GM12878 (cell line): ENCODE measurements at regions not wholly inside any gene's neighbourhood (a gene's known extent, or its start where the extent isn't known, plus 50 kb on each side); places are given as distances from the start of the nearest gene placed in this dataset.

Source experiments
- ATAC-seq: fragments of 200-7000 bp; cut with Tn5 transposase; 3 replicates; pipeline ENCODE4 v1.9.1; 2020; ENCODE audit warnings: mild to moderate bottlenecking, moderate library complexity
- BruUV-seq: library from RNA; stranded (reverse); fragments of 400-500 nt; replicated peaks from 2 replicates; lab custom pipeline; 2021; lab: Mats Ljungman, UMichigan
- CTCF ChIA-PET: fragments of 300-600 bp; sonication (Branson Sonifier 250); formaldehyde crosslinking; extraction: SDS; loops from one replicate; lab custom pipeline; 2021; ENCODE audit warnings: inconsistent platforms; lab: Yijun Ruan, JAX
- POLR2A ChIA-PET: fragments of 350-600 bp; formaldehyde crosslinking; extraction: SDS; loops from one replicate; lab custom pipeline; 2021; ENCODE audit warnings: inconsistent platforms; lab: Charles Lee
- RAD21 ChIA-PET: fragments of 300-600 bp; sonication (Branson Sonifier 250); formaldehyde crosslinking; loops from one replicate; lab custom pipeline; 2023; ENCODE audit warnings: antibody characterized with exemption; ENCODE audit not compliant: unreplicated experiment; lab: Charles Lee
- SMC1A ChIA-PET: fragments of 300-600 bp; sonication (Branson Sonifier 250); formaldehyde crosslinking; loops from one replicate; lab custom pipeline; 2023; ENCODE audit not compliant: unreplicated experiment, uncharacterized antibody; lab: Charles Lee
- DNase-seq: peaks from one replicate; pipeline ENCODE4 v3.0.0-alpha.2; 2011; ENCODE audit warnings: low read depth, low spot score
- FAIRE-seq: peaks from 3 replicates; lab custom pipeline; 2011; peaks lifted over from hg19 to GRCh38; lab: Jason Lieb, UNC
- H2AFZ ChIP-seq: 2 replicates; pipeline ENCODE4 v1.6.0; 2011; ENCODE audit warnings: low read depth, low read length, control low read depth; ENCODE audit not compliant: control insufficient read depth
- H3K27ac ChIP-seq: 2 replicates; pipeline ENCODE4 v1.5.1; 2011; ENCODE audit warnings: control low read depth; ENCODE audit not compliant: control insufficient read depth, insufficient read depth
- H3K27me3 ChIP-seq, 2 experiments: replicated peaks in 1 of 2; 2 replicates each; pipeline versions ENCODE4 v1.6.0 to v1.6.1; 2011; ENCODE audit warnings: low read length in 1 of 2; ENCODE audit not compliant: control insufficient read depth in 2 of 2, insufficient read depth in 2 of 2
- H3K36me3 ChIP-seq, 2 experiments: 2 replicates each; pipeline ENCODE4 v1.5.1; 2011; ENCODE audit warnings: low read length in 1 of 2; ENCODE audit not compliant: control insufficient read depth in 2 of 2, insufficient read depth in 2 of 2
- H3K4me1 ChIP-seq: 2 replicates; pipeline ENCODE4 v1.6.1; 2011; ENCODE audit warnings: mild to moderate bottlenecking, low read length, moderate library complexity, mixed read lengths; ENCODE audit not compliant: control insufficient read depth, insufficient read depth
- H3K4me2 ChIP-seq: 2 replicates; pipeline ENCODE4 v1.6.0; 2011; ENCODE audit warnings: control low read depth; ENCODE audit not compliant: control insufficient read depth, insufficient read depth
- H3K4me3 ChIP-seq: fragments of 200-600 bp; sonication (generic); 2 replicates; pipeline ENCODE4 v1.5.1; 2016
- H3K79me2 ChIP-seq: 2 replicates; pipeline ENCODE4 v1.6.0; 2011; ENCODE audit warnings: low read length; ENCODE audit not compliant: control insufficient read depth, insufficient read depth
- H3K9ac ChIP-seq: 2 replicates; pipeline ENCODE4 v1.8.0; 2011; ENCODE audit warnings: low read length, control low read depth, mixed read lengths; ENCODE audit not compliant: control insufficient read depth, insufficient read depth
- H3K9me3 ChIP-seq: replicated peaks from 3 replicates; pipeline ENCODE4 v1.5.1; 2011; ENCODE audit warnings: mild to moderate bottlenecking, low read length; ENCODE audit not compliant: control insufficient read depth, insufficient read depth
- H4K20me1 ChIP-seq: 2 replicates; pipeline ENCODE4 v1.6.0; 2011; ENCODE audit not compliant: control insufficient read depth, insufficient read depth
- ATF7 ChIP-seq: fragments of 450-650 bp; IDR thresholded peaks from 2 replicates; pipeline ENCODE4 v1.6.1; 2016; ENCODE audit warnings: low read depth, mild to moderate bottlenecking
- BHLHE40 ChIP-seq, 2 experiments: fragments of 450-650 bp in 1 of 2; IDR thresholded peaks; 2 replicates each; pipeline ENCODE4 v1.6.1; 2011 to 2017; ENCODE audit warnings: low read depth in 2 of 2, borderline replicate concordance in 1 of 2, improper control_type of control experiment in 1 of 2, low read length in 1 of 2, mild to moderate bottlenecking in 1 of 2
- BMI1 ChIP-seq: fragments of 450-650 bp; IDR thresholded peaks from 2 replicates; pipeline ENCODE4 v1.6.1; 2016; ENCODE audit warnings: mild to moderate bottlenecking, moderate library complexity, borderline replicate concordance
- ESRRA ChIP-seq: IDR thresholded peaks from 2 replicates; pipeline ENCODE4 v1.6.1; 2012; ENCODE audit warnings: mild to moderate bottlenecking, low read length, improper control_type of control experiment
- GATAD2B ChIP-seq: fragments of 450-650 bp; conservative IDR thresholded peaks from 2 replicates; pipeline ENCODE4 v1.6.1; 2017; ENCODE audit warnings: low read depth, mild to moderate bottlenecking, moderate library complexity
- HDGF ChIP-seq: fragments of 450-650 bp; IDR thresholded peaks from 2 replicates; pipeline ENCODE4 v1.6.1; 2016; ENCODE audit warnings: antibody characterized with exemption
- NBN ChIP-seq: fragments of 450-650 bp; IDR thresholded peaks from 2 replicates; pipeline ENCODE4 v1.6.1; 2016
- NFYB ChIP-seq: IDR thresholded peaks from 2 replicates; pipeline ENCODE4 v1.6.1; 2011; ENCODE audit warnings: low read depth, mild to moderate bottlenecking, low read length, improper control_type of control experiment, moderate library complexity; ENCODE audit not compliant: insufficient read depth
- POLR2AphosphoS2 ChIP-seq: IDR thresholded peaks from 2 replicates; pipeline ENCODE4 v1.6.1; 2011; ENCODE audit warnings: low read depth, mild to moderate bottlenecking, low read length, improper control_type of control experiment, moderate library complexity
- SMAD1 ChIP-seq: fragments of 450-650 bp; IDR thresholded peaks from 2 replicates; pipeline ENCODE4 v1.6.1; 2018; ENCODE audit warnings: mild to moderate bottlenecking, low read depth; ENCODE audit not compliant: partially characterized antibody
- SUPT20H ChIP-seq: IDR thresholded peaks from 2 replicates; pipeline ENCODE4 v1.6.1; 2011; ENCODE audit warnings: low read depth, mild to moderate bottlenecking, low read length, moderate library complexity, borderline replicate concordance; ENCODE audit not compliant: control insufficient read depth
- TCF3 ChIP-seq: IDR thresholded peaks from 2 replicates; pipeline ENCODE4 v1.6.1; 2012; ENCODE audit warnings: low read depth, mild to moderate bottlenecking, low read length, borderline replicate concordance; ENCODE audit not compliant: insufficient read depth
- TCF7 ChIP-seq: IDR thresholded peaks from 2 replicates; pipeline ENCODE4 v1.6.1; 2014; ENCODE audit warnings: antibody characterized with exemption, borderline replicate concordance
- YBX1 ChIP-seq: fragments of 450-650 bp; IDR thresholded peaks from 2 replicates; pipeline ENCODE4 v1.6.1; 2016; ENCODE audit warnings: antibody characterized with exemption
- WGBS: methylation state at CpG from one replicate; pipeline ENCODE4 v1.1.6; 2016; ENCODE audit warnings: low lambda C conversion rate; ENCODE audit not compliant: insufficient replicate concordance, insufficient coverage; ENCODE audit errors: missing lambda C conversion rate; 5-methylcytosine and 5-hydroxymethylcytosine counted together
- in situ Hi-C: fragments of 300-500 bp; cut with MboI; formaldehyde crosslinking; loops from 9 replicates; pipeline ENCODE4 v1.14.3; 2018; ENCODE audit warnings: mixed read lengths
- intact Hi-C: fragments of 100-400 bp; cut with micrococcal nuclease; formaldehyde crosslinking; loops from one replicate; pipeline ENCODE4 v1.14.2; 2022; ENCODE audit not compliant: unreplicated experiment
- TF ChIP-seq, protein P1 (sequence below): IDR thresholded peaks from 2 replicates; pipeline ENCODE4 v1.6.1; 2011; ENCODE audit warnings: low read depth, low read length, improper control_type of control experiment, borderline replicate concordance
- TF ChIP-seq, protein P2 (sequence below): fragments of 450-650 bp; formaldehyde crosslinking; IDR thresholded peaks from 2 replicates; pipeline ENCODE4 v1.4.0; 2022; ENCODE audit warnings: mild to moderate bottlenecking, moderate library complexity
- TF ChIP-seq, protein P3 (sequence below): fragments of 450-650 bp; conservative IDR thresholded peaks from 2 replicates; pipeline ENCODE4 v1.6.1; 2017; ENCODE audit warnings: mild to moderate bottlenecking, moderate library complexity
- TF ChIP-seq, protein P4 (sequence below): fragments of 450-650 bp; IDR thresholded peaks from 2 replicates; pipeline ENCODE4 v1.6.1; 2016; ENCODE audit warnings: mild to moderate bottlenecking

DNA sequence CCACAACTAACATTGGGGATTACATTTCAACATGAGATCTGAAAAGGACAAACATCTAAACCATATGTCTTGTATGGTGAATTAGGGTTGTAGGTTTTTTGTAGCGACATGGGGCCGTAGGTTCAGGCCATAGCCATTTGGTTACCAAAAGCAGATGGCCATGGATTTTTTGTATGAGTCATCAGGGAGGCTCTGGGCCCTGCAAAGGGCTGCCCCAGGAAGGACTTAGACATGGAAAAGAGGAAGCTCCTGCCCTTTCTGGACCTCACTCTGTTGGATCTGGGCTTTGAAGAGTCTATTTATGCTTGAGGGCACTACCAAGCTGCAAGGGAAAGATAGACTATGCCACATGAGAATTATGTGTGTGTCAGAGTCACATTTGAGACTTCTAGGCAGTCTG, 89.3 kb upstream of the DHRS4 start (continued):
- TF ChIP-seq BMI1 (no peak), HDGF (no peak), YBX1 (no peak)
- TF ChIP-seq, protein P1, sequence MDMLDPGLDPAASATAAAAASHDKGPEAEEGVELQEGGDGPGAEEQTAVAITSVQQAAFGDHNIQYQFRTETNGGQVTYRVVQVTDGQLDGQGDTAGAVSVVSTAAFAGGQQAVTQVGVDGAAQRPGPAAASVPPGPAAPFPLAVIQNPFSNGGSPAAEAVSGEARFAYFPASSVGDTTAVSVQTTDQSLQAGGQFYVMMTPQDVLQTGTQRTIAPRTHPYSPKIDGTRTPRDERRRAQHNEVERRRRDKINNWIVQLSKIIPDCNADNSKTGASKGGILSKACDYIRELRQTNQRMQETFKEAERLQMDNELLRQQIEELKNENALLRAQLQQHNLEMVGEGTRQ: no peak
- TF ChIP-seq, all 136 proteins: peak for 0

DNA sequence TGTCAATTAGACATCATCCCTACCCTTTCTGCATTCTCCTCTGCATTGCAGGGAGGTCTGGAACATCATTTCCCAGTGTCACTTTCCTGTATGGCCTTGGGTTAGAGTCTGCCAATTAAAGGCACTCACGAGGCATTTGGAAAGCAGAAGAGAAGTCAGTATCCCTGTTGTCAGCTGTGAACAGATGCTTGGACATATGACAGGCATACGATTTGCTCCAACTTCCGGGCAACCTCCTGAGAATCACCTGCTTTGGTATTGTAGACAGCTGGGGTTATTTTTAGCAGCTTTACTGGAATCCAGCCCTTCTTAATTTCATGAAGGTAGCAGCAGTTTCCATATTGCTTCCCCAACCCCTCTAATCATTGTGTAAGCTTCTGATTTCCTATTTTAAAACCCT, 88.7 kb upstream of the DHRS4 start:
- no peaks in the 10 kb centered on the region; a peak in 1 of 4 replicates for H3K27me3 ChIP-seq
- no peak overlapping the region for H3K27ac ChIP-seq
- H3K79me2 ChIP-seq: no peaks in the 10 kb centered on the region
- no peak overlapping the region for H3K9ac ChIP-seq
- ATAC-seq (no peak), FAIRE-seq (no peak), DNase-seq (no peak)
- intact Hi-C loops (no loop called here), in situ Hi-C loops (loop anchor here (5.0 kb wide), 1 partner anchor 48 kb away; no protein-coding TSS in a partner anchor)
- 23% methylated on average over 3 of the region's 3 CpGs for WGBS
- no peak overlapping the region for H3K4me2 ChIP-seq
- no TSS peak for BruUV-seq
- H2AFZ ChIP-seq: no peak overlapping the region
- ChIA-PET POLR2A (no interaction called here), RAD21 (no interaction called here), SMC1A (interaction anchor here (1.4 kb wide), 1 partner anchor 14 kb away, joined by 3 read pairs; no protein-coding TSS in a partner anchor), CTCF (no interaction called here)
- no peaks in the 10 kb centered on the region for H4K20me1 ChIP-seq
- H3K36me3 ChIP-seq: no peaks in the 10 kb centered on the region
- no peak overlapping the region for H3K4me3 ChIP-seq
- H3K4me1 ChIP-seq: no peaks in the 10 kb centered on the region
- H3K9me3 ChIP-seq: no peaks in the 10 kb centered on the region
- TF ChIP-seq ATF7 (no peak), SUPT20H (no peak), NFYB (no peak), NBN (no peak), BHLHE40 (IDR thresholded peaks at IDR 0.05; ENCODE audit: borderline replicate concordance in 1 of 2, low read depth in 2 of 2, low read length in 1 of 2) (no peak), TCF3 (no peak), ESRRA (no peak), TCF7 (no peak), SMAD1 (no peak), GATAD2B (no peak), POLR2AphosphoS2 (no peak)
- TF ChIP-seq, protein P2, sequence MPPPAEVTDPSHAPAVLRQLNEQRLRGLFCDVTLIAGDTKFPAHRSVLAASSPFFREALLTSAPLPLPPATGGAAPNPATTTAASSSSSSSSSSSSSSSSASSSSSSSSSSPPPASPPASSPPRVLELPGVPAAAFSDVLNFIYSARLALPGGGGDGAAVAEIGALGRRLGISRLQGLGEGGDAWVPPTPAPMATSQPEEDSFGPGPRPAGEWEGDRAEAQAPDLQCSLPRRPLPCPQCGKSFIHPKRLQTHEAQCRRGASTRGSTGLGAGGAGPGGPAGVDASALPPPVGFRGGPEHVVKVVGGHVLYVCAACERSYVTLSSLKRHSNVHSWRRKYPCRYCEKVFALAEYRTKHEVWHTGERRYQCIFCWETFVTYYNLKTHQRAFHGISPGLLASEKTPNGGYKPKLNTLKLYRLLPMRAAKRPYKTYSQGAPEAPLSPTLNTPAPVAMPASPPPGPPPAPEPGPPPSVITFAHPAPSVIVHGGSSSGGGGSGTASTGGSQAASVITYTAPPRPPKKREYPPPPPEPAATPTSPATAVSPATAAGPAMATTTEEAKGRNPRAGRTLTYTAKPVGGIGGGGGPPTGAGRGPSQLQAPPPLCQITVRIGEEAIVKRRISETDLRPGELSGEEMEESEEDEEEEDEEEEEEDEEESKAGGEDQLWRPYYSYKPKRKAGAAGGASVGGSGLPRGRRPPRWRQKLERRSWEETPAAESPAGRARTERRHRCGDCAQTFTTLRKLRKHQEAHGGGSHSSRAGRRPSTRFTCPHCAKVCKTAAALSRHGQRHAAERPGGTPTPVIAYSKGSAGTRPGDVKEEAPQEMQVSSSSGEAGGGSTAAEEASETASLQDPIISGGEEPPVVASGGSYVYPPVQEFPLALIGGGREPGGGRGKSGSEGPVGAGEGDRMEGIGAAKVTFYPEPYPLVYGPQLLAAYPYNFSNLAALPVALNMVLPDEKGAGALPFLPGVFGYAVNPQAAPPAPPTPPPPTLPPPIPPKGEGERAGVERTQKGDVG (CRISPR knock-in tag): no peak
- TF ChIP-seq, protein P3, sequence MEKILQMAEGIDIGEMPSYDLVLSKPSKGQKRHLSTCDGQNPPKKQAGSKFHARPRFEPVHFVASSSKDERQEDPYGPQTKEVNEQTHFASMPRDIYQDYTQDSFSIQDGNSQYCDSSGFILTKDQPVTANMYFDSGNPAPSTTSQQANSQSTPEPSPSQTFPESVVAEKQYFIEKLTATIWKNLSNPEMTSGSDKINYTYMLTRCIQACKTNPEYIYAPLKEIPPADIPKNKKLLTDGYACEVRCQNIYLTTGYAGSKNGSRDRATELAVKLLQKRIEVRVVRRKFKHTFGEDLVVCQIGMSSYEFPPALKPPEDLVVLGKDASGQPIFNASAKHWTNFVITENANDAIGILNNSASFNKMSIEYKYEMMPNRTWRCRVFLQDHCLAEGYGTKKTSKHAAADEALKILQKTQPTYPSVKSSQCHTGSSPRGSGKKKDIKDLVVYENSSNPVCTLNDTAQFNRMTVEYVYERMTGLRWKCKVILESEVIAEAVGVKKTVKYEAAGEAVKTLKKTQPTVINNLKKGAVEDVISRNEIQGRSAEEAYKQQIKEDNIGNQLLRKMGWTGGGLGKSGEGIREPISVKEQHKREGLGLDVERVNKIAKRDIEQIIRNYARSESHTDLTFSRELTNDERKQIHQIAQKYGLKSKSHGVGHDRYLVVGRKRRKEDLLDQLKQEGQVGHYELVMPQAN: no peak
- TF ChIP-seq, protein P4, sequence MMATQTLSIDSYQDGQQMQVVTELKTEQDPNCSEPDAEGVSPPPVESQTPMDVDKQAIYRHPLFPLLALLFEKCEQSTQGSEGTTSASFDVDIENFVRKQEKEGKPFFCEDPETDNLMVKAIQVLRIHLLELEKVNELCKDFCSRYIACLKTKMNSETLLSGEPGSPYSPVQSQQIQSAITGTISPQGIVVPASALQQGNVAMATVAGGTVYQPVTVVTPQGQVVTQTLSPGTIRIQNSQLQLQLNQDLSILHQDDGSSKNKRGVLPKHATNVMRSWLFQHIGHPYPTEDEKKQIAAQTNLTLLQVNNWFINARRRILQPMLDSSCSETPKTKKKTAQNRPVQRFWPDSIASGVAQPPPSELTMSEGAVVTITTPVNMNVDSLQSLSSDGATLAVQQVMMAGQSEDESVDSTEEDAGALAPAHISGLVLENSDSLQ: no peak
